NCI-H146 treated with DMSO at 0.1 percent for 48 hours (cell line): ENCODE measurements at regions not wholly inside any gene's neighbourhood (a gene's known extent, or its start where the extent isn't known, plus 50 kb on each side); places are given as distances from the start of the nearest gene placed in this dataset.

ENCODE experiments used
- DNase-seq: peaks from one replicate; lab custom pipeline; 2025; ENCODE audit not compliant: unreplicated experiment; lab: John Stamatoyannopoulos, UW

DNA sequence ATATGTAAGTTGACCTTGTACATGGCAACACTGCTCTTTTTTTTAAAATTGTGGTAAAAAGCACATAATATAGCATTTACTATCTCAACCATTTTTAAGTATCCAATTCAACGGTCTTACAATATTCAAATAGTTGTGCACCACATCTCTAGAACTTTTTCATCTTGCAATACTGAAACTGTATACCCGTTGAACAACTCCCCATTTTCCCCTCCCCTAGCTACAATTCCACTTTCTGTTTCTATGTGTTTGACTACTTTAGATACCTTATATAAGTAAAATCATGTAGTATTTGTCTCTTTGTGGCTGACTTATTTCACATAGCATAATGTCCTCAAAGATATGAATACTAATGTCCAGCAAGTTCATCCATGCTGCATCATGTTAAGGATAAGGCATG lies 452.1 kb downstream of the TXNL1 start:
- no peak for DNase-seq

DNA sequence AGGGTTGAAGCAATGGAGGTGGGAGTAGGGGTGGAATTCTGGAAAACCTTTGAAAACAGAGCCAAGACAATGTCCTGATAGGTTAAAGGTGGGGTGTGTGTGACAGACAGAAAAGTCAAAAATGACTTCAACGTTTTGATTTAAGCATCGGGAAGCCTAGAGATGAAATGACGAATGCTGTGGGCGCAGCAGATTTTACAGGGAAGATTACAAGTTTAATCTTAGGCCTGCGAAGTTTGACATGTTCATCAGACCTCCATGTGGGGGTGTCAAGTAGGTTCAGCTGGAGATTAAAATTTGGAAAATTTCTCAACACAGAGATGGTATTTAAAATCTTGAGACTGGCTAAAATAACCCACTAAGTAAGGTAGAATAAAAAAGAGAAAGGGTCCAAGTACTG lies 453.3 kb downstream of the TXNL1 start:
- DNase-seq: no peak

DNA sequence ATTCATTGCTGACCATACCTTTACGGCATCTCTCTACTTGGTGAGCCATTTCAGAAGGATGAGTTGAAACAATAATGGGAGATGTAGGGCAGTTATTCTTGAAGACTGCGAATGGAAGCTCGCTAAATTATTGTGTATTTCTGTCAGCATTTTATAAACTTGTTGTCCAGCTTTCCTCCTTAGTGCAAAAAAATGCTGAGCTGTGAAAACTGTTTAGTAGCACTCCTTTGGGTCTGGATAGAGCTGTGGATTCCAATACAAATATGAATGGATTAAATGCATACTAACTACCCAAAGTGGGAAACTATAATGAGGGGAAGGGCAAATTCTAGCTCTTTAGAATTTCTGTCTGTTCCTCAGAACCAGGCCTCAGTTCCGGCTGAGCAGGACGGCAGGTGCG lies 461.6 kb downstream of the TXNL1 start:
- no peak for DNase-seq

DNA sequence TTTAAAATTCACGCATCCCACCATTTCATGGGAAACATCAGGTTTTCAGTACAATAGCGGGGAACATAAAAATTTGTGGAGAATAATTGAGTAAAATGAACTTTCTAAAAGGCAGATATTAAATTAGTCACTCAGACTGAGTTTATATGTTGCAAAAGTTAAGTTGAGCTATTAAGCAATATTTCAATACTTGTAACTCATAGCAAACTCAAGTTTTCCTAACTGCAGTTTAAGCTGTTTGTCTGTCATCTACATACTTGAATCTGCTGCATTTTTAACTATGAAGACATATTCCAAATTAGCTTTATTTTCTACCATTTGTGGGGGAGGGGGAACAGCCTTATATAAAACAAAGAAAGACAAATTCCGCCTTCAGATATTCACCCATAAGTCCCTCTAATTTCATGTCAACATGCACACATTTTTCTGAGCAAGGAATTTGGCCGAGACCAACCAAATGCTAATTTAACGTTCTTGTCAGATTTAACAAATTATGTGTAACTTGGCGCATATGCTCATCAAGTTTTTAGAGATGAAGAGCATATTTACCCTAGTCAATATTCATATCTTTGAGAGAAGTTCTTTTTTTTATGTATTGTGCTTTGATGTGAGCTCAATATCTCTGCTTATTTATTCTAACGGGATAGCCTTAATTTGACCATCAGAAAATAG lies 462.9 kb downstream of the TXNL1 start:
- no peak for DNase-seq

DNA sequence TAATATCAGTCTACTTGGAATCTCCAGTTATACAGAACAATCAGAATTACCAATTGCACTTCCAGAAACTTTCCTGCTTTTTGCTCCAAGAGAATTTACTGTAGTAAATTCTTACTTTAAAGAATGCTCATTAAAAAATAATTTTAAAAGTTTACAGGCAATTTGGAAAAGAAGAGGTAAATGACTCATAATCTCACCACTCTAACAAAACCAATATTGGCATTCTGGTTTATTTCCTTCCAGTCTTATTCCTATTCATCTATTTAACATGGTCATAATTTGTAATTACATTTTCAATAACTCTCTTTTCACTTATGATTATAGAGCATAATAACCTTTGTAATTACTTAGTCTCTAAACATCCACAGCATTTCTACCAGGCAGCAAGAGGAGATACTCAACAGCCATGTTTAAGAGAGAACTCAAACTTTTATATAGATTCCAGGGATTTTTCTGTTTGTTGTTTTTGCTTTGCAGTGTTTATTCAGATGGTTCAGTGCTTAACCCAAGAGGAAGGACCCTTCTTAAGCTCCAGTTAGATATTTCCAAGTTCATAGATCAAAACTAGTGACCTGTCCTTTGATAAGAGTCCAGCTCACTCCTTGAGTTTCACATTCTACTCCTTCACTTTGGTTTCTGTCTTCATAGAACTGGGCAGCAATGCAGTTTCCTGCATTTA lies 464.7 kb downstream of the TXNL1 start:
- no peak for DNase-seq

DNA sequence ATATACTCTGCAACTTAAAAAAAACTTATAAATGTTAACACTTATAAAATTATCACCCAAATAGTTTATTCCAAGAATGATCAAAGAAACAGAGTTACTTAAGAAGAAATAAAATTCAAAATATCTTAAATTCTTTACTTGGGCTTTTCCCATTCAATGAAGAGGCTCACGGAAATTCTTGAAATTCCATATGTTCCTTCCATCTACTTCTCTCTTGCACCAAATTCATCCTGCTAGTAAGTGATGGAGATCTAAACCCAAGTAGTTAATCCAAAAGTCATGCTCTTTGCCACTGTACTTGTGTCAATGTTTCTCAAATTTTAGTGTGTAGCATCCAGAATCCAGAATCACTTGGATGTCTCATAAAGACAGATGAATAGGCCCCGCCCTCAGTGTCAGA lies 465.9 kb downstream of the TXNL1 start:
- DNase-seq: no peak

DNA sequence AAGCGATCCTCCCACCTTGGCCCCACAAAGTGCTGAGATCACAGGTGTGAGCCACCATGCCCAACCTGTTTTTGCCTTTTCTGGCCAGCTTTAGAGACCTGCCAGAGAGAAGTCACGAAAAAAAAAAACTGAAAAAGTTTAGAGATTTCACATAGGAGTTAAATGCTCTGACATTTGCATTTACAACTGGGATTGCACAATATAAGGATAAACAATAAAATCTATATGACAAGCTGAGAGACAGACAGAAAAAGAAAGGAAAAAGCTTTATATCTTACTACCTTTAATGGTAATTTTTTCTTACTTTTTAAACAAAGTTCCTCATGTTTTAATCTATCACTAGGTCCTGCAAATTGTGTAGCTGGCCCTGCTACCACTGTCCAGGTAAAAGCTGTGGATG lies 466.5 kb downstream of the TXNL1 start:
- DNase-seq: no peak

DNA sequence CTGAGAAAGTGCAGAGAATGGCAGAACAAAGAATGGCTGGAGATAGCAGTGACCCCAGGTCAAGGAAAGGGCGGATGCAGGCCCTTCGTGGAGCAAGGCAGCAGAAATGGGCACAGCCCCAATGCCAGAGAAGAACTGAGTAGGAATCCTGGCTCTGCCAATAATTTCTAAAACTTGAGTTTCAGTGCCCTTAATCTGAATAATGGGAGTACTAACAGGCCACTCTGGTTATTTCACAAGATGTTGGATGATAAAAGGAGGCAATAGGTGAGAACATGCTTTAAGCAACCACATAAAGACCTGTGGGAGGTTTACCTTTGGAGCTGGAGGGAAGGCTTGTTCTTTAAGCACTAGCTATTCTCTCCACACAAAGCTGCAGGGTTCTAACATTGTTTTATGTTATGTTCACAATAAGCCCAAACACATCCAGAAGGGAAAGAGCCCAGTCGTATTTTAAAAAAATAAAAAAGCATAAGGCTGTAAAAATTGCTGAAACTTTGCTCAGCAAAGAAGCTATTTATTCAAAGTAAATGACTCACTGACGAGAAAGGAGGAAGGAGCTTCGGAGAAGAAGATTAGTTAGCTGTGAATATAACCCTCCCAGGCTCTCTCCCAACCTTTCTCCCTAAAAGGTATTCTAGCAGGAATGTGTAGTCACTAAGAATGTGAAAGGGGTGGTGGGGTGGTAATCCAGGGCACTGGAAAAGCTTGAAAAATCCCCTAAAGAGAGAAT lies 470.2 kb downstream of the TXNL1 start:
- DNase-seq: no peak

DNA sequence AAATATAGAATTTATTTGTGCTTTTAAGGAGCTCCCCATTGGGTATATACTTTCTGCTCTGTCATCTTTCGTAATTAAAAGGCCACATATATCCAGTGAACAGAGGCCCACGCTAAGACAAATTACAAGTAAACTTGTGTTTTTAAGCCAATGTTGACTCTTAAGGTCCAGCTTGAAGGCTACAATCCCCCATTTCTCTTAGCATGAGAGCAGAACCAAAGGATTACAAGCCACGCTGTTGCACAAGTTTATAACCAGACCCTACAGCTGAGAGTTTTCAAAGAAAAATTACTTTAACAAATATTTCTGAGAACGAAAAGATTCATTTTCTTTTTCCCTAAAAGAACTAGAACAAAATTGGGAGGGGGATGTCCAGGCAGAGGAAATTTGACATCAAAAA lies 471.0 kb downstream of the TXNL1 start:
- no peak for DNase-seq

DNA sequence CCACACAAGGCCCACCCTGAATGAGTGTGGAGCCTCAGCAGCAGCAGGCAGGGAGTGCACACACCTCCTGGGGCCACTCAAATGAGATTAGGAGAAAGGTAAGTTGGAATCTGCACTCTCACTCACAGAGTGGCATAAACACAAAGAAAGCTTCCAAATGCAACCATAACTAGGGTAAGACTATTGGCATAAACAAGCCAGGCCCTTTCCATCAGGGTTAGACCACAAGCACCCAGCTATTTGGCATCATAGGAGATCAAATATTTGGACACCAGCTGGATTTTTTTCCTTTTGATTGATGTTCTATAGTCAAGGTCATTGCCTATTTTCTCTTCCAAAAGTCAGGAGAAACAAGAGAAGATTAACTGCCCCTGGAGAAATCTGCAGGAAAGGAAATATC lies 471.5 kb downstream of the TXNL1 start:
- DNase-seq: no peak

DNA sequence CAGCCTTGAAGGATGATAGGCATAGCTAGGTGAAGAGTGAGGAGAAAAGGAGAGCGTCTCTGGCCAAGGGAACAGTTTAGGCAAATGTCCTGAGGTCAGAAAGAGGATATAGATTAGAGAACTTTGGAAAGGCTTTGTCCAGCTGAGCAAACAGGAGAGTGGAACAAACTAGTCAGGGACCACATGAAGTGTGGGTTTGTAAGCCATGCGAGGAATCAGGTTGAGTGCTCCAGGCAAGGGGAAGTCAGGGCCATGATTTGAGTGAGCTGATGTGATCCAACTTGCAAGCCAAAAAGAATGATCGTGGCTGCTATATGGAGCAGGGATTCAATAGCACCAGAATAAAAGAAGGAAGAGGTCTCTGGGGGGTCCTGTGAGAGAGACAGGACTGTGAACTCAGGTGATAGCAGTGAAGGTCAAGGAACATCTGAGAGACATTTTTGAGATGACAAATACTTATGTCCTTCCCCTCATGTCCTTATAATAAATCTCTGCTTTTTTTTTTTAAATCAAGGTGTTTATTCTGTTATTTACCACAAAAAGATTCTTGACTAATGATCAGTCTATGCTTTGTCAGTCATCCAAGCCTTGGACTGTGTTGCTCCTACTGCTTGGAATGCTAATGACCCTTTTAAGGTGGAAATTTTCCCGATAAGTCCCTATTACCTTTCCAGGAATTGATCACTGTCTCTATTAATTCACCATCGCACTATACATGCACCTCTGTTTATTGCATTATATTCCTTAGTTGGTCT lies 472.6 kb downstream of the TXNL1 start:
- DNase-seq: no peak

DNA sequence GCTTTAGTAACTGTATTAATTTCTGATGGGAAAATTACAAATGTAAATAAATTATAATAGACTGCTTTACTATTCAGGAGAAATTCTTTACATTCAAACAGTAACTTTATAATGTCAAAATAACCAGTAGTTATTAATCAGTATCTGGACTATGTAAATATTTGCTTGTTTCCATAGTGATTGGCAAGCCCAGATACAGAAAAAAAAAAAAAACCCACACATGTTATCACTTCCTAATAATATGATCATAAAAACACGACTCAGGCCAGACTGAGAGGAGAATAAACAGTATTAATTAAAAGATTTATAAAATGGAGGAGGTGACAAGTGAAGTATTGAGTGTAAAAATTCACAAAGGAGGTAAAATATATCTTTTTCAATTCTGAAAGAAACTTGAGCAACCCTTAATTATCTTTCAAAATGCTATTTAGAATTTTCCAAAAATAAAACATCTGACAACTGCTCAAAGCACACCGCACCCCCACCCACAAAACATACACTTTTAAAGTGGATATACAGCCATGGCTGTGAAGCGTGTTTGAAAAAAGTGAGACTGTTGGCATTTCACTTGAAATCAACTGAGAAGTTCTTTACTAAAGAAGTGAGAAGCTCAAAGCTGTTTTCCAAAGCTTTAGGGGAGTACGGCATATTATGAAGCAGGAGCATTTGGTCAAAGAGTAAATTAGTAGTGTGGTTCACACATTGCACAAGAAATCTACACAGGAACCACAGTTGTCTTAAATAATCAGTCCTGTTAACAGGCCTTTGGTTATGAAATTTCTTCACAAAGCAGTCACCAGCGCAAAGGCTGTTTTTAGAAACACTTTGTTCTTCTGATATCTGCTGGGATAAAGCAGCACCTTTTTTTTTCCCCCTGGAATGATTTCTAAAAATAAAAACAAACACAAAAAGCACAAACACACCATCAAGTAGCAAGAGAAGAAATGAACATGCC lies 475.8 kb downstream of the TXNL1 start:
- no peak for DNase-seq

DNA sequence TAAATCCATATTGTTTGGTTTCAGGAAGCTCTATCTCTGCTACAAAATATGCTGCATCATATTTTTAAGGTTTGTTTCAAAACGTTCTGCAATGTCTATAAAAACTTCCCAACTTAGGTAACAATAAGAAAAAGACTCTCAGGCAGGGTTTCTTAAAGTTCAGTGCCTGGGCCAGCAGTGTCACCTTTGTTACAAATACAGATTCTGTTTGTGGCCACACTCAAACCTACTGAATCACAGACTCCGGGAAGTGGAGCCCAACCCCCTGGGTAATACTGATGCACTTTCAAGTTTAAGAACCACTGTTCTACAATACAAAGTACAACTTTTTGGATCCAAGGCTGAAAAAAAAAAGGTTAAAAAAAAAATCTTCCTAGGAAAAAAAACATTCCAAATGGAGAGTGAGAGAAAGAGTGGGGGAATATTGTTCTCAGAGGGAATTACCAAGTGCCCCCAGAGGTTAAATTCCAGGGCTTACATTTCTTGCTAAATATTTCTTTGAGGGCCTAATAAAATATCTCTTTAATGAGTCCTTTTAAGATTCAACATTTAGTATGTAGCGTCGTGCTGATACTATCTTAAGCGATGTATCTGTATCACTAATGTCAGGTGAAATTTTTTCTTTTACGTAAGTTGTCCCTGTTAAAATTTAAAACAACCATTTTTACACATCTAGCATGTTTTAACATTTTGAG lies 476.7 kb downstream of the TXNL1 start:
- DNase-seq: no peak

DNA sequence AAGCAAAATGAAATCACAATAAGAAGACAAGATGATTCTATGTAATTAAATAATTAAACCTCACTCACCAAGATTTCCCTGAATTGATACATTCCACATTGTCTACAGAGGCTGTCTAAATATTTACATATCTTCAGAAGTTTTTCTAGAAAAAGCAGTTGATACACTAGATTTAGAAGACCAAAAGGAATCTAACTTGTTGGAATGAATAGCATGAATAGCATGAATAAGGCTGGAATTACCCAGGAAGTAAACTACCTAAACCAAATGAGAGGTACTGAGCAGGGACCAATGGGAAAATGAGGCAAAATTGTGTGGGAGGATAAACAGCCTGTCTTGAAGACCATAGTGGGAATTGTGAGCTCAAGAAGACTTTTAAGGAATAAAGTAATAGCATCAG lies 479.7 kb downstream of the TXNL1 start:
- no peak for DNase-seq

DNA sequence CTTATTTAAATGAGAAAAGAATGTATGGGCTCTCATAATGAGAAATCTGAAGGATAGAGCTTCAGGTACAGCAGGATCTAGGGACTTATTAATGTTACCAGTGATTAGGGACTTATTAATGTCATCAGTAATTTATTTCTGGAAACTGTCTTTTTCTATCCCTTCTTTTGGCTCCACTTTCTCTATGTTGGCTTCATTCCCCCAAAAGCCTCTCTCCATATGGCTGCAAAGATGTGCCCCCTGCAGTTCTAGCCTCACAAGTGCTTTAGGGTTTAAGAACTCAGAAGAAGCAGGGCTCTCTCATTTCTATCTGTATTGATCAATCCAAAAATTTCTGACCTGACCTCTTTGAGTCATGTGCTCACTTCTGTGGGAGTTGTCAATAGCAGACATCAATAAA lies 480.9 kb downstream of the TXNL1 start:
- no peak for DNase-seq

DNA sequence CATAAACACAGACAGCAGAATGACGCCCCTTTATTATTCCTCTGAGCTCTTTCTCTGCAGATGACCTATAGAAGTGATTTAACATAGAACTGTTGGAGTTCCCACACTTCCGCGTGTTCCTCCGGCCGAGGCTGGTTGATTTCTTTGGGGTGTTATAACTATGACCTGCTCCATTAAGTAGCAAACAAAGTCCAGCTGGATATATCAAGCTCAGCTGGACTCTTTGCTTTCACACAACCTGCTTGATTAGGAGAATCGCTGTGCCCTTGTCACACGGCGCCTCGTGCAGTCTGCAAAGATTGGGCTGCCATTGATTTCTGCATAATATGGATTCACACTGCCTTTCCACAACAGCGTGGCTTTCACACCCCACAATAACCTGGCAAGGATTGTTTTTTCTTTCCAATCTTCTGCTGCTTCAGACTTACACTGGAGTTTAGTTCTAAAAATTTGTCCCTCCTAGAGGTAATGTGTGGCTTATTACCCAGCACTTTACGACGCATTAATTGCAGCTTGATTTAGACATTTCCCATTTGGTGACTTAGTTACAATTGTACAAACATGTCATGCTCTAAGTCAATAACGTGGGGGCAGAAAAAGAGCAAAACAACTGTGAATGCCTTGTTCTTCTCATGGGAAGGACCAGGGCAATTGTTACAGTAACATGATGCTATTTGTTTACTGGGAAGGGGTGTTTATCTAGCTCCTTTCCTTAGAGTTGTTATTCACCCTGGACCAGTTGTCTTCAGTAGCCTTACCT lies 485.7 kb downstream of the TXNL1 start:
- no peak for DNase-seq

DNA sequence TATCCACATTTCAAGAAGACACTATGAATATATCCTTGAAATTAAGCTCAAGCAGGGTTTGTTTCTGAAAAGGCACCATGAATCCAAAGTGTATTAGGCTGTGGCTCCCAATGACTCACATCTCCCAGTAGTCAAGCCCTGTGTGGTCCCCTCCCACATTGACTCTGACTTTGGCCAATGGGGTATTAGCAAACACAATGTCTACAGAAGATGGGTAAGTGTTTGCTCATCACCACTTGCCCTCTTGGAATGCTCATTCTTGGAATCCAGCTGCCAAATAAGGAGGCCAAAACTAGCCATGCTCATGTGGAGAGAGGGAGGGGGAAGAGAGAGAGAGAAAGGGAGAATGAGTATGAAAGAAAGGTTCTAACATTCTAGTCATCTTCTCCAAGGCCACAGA lies 490.0 kb downstream of the TXNL1 start:
- no peak for DNase-seq

DNA sequence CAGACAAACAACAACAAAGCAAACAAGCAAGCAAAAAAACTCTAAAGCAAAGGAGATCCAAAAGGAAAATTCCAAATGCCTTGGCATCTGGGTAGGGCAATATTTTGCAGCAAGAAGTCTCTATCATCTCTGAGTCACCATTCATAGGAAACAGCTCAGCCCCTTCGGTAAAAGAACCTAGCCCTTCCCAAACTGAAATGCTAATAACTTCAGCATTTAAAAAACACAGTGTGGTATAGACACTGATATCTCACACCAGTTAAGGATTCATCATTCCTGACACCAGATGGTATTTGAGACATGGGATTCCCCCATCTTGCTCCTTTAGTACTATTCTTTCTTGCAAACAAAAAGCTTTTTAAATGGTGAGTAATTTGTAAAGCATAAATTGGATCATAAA lies 491.8 kb downstream of the TXNL1 start:
- DNase-seq: no peak

DNA sequence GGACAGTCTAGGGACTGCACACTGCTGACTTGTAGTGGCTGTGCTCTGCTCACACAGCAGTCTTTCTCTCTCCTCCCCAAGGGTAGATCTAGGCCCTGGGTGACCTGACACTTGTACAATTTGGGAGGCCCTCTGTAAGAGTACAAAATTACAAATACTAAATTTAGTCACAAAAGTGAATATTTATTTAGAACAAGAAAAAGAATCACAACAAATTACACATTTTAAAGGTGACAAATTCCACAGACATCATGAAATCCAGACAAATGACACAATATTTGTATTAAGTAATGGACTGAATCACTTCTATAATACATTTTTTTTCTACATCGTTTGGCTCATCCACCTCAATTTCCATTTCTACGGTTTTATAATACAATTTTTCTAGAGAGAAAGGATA lies 496.4 kb downstream of the TXNL1 start:
- DNase-seq: no peak
